ENCODE measurements at regions not wholly inside any gene's neighbourhood (a gene's known extent, or its start where the extent isn't known, plus 50 kb on each side); places are given as distances from the start of the nearest gene placed in this dataset.

- DNase-seq (ENCODE audit: low spot score), result no peak
These were observed 59.7 kb downstream of the TEX35 start for GRCh38 chr1:178572604-178573003.

GRCh38 chr1:178573330-178573729 is 60.4 kb downstream of the TEX35 start:
- no peak for TF ChIP-seq CTCF (IDR thresholded peaks at IDR 0.05; ENCODE audit: extremely low read depth, missing control alignments)
- DNase-seq (ENCODE audit: low spot score), result no peak

More at GRCh38 chr1:178572604-178573003, 59.7 kb downstream of the TEX35 start:
- no peak for TF ChIP-seq CTCF (IDR thresholded peaks at IDR 0.05; ENCODE audit: extremely low read depth, missing control alignments)

- no peak for DNase-seq (ENCODE audit: low spot score)
- TF ChIP-seq CTCF (IDR thresholded peaks at IDR 0.05; ENCODE audit: extremely low read depth, missing control alignments), result no peak
These were observed 61.4 kb downstream of the TEX35 start for GRCh38 chr1:178574345-178574744.

GRCh38 chr1:178575611-178576361 is 62.9 kb downstream of the TEX35 start:
- DNase-seq (ENCODE audit: low spot score), result no peak
- no peak for TF ChIP-seq CTCF (IDR thresholded peaks at IDR 0.05; ENCODE audit: extremely low read depth, missing control alignments)

- no peak for DNase-seq (ENCODE audit: low spot score)
- no peak for TF ChIP-seq CTCF (IDR thresholded peaks at IDR 0.05; ENCODE audit: extremely low read depth, missing control alignments)
These were observed 63.9 kb downstream of the TEX35 start for GRCh38 chr1:178576841-178577240.

- no peak for DNase-seq (ENCODE audit: low spot score)
- no peak for TF ChIP-seq CTCF (IDR thresholded peaks at IDR 0.05; ENCODE audit: extremely low read depth, missing control alignments)
These were observed 65.0 kb downstream of the TEX35 start for GRCh38 chr1:178577882-178578281.

- no peak for TF ChIP-seq CTCF (IDR thresholded peaks at IDR 0.05; ENCODE audit: extremely low read depth, missing control alignments)
- no peak for DNase-seq (ENCODE audit: low spot score)
These were observed 65.6 kb downstream of the TEX35 start for GRCh38 chr1:178578541-178578940.
